ENCODE measurements at regions not wholly inside any gene's neighbourhood (a gene's known extent, or its start where the extent isn't known, plus 50 kb on each side); places are given as distances from the start of the nearest gene placed in this dataset.
"Not testable (repeated sequence)": the region's sequence is repeated elsewhere in the genome, so short reads cannot be mapped to it uniquely, and the experiment has no call there.

DNA sequence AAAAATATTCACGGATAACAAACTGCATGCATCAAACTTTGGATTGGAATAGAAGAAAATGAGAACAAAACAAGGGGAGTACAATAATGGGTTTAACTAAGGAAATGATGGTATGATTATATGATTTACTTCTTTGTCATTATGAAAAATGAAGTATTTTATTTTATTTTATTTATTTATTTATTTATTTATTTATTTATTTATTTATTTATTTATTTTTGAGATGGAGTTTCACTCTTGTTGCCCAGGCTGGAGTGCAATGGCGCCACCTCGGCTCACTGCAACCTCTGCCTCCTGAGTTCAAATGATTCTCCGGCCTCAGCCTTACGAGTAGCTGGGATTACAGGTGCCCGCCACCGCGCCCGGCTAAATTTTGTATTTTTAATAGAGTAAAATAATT, 234.1 kb upstream of the SEMA3C start:
- H3K9me3 Mint-ChIP-seq; H3K4me3 Mint-ChIP-seq; H3K36me3 Mint-ChIP-seq; DNase-seq (ENCODE audit: low spot score); H3K27ac Mint-ChIP-seq; CTCF ChIA-PET; POLR2A ChIA-PET; ATAC-seq; H3K27me3 Mint-ChIP-seq (ENCODE audit: low read depth): not testable (repeated sequence)
- peaks cover 48% of the 10 kb centered on the region for H3K4me1 Mint-ChIP-seq
- TF ChIP-seq HMGA2 (CRISPR knock-in tag; IDR thresholded peaks at IDR 0.05) = peak; percentile 61; the same call in 1 of the 2 replicates

DNA sequence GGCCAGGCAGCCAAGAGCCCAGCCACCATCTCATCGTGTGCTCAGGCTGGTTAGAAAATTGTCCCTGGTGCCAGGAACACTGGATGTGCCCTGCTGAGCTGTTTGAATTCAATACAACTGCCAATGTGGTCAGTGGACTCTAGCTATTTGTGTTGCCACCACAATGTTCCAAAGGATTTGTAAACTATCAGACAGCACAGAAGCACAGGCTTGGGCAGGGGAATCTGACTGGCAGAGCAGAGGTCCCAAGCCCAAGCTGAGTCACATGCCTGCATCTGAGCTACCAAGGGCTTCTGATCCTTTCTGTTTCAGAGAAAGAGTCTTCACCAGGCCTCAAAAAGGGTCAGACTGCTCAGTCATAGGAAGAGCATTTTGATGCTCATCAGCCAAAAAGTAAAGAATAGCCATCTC, 232.1 kb upstream of the SEMA3C start:
- ATAC-seq (no peak; the same call in 1 of the 2 replicates), DNase-seq (ENCODE audit: low spot score) (no peak)
- Mint-ChIP-seq H3K27me3 (ENCODE audit: low read depth) (no peaks in the 10 kb centered on the region; the same call in 1 of the 2 replicates), H3K4me3 (no peak overlapping the region), H3K9me3 (peaks cover 16% of the 10 kb centered on the region), H3K36me3 (peaks cover 6% of the 10 kb centered on the region), H3K27ac (no peak overlapping the region), H3K4me1 (peaks cover 32% of the 10 kb centered on the region)
- POLR2A ChIA-PET = no interaction called here
- TF ChIP-seq, protein P1, sequence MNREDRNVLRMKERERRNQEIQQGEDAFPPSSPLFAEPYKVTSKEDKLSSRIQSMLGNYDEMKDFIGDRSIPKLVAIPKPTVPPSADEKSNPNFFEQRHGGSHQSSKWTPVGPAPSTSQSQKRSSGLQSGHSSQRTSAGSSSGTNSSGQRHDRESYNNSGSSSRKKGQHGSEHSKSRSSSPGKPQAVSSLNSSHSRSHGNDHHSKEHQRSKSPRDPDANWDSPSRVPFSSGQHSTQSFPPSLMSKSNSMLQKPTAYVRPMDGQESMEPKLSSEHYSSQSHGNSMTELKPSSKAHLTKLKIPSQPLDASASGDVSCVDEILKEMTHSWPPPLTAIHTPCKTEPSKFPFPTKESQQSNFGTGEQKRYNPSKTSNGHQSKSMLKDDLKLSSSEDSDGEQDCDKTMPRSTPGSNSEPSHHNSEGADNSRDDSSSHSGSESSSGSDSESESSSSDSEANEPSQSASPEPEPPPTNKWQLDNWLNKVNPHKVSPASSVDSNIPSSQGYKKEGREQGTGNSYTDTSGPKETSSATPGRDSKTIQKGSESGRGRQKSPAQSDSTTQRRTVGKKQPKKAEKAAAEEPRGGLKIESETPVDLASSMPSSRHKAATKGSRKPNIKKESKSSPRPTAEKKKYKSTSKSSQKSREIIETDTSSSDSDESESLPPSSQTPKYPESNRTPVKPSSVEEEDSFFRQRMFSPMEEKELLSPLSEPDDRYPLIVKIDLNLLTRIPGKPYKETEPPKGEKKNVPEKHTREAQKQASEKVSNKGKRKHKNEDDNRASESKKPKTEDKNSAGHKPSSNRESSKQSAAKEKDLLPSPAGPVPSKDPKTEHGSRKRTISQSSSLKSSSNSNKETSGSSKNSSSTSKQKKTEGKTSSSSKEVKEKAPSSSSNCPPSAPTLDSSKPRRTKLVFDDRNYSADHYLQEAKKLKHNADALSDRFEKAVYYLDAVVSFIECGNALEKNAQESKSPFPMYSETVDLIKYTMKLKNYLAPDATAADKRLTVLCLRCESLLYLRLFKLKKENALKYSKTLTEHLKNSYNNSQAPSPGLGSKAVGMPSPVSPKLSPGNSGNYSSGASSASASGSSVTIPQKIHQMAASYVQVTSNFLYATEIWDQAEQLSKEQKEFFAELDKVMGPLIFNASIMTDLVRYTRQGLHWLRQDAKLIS (CRISPR knock-in tag; IDR thresholded peaks at IDR 0.05; ENCODE audit: borderline replicate concordance) = no peak
- TF ChIP-seq TEAD1 (CRISPR knock-in tag; IDR thresholded peaks at IDR 0.05) = no peak
- CTCF ChIA-PET = interaction anchor here (1.2 kb wide), 1 partner anchor 319 kb away, joined by 6 read pairs; no protein-coding TSS in a partner anchor

DNA sequence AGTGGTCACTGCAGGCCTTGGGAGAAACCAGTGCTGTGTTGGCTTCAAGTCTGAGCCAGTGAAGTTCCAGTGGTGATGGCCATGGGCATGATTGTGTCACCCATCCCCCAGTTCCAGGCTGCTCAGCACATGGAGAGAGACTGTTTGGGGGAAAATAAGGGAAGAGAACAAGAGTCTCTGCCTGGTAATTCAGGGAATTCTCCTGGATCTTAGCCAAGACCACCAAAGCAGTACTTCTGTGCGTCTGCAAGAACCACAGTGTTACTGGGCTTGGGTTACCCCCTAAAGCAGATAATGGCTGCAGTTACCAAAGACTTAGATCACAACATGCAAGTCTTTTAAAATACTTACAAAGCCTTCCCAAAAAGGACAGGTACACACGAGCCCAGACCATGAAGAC, 225.0 kb upstream of the SEMA3C start:
- Mint-ChIP-seq H3K9me3 (peaks cover 27% of the 10 kb centered on the region), H3K27me3 (ENCODE audit: low read depth) (no peaks in the 10 kb centered on the region; the same call in 1 of the 2 replicates), H3K4me1 (peaks cover 9% of the 10 kb centered on the region), H3K36me3 (peaks cover 6% of the 10 kb centered on the region), H3K27ac (no peak overlapping the region), H3K4me3 (no peak overlapping the region)
- TF ChIP-seq, protein P2, sequence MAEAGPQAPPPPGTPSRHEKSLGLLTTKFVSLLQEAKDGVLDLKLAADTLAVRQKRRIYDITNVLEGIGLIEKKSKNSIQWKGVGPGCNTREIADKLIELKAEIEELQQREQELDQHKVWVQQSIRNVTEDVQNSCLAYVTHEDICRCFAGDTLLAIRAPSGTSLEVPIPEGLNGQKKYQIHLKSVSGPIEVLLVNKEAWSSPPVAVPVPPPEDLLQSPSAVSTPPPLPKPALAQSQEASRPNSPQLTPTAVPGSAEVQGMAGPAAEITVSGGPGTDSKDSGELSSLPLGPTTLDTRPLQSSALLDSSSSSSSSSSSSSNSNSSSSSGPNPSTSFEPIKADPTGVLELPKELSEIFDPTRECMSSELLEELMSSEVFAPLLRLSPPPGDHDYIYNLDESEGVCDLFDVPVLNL (CRISPR knock-in tag; IDR thresholded peaks at IDR 0.05; ENCODE audit: borderline replicate concordance, low read depth) = no peak
- TF ChIP-seq ZNF671 (CRISPR knock-in tag; IDR thresholded peaks at IDR 0.05) (no peak), ZNF138 (CRISPR knock-in tag; conservative IDR thresholded peaks at IDR 0.05) (no peak), CREM (CRISPR knock-in tag; IDR thresholded peaks at IDR 0.05) (no peak), OVOL2 (CRISPR knock-in tag; IDR thresholded peaks at IDR 0.05; ENCODE audit: borderline replicate concordance) (no peak), NR2C2 (CRISPR knock-in tag; IDR thresholded peaks at IDR 0.05) (no peak), ZBTB21 (CRISPR knock-in tag; IDR thresholded peaks at IDR 0.05; ENCODE audit: borderline replicate concordance) (no peak), GTF2I (CRISPR knock-in tag; conservative IDR thresholded peaks at IDR 0.05) (no peak), NR1H2 (CRISPR knock-in tag; IDR thresholded peaks at IDR 0.05) (no peak), KAT7 (CRISPR knock-in tag; IDR thresholded peaks at IDR 0.05; ENCODE audit: borderline replicate concordance) (no peak), JUN (CRISPR knock-in tag; IDR thresholded peaks at IDR 0.05) (no peak), ZNF416 (CRISPR knock-in tag; IDR thresholded peaks at IDR 0.05) (no peak)
- TF ChIP-seq, protein P3, sequence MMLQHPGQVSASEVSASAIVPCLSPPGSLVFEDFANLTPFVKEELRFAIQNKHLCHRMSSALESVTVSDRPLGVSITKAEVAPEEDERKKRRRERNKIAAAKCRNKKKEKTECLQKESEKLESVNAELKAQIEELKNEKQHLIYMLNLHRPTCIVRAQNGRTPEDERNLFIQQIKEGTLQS (CRISPR knock-in tag; conservative IDR thresholded peaks at IDR 0.05) = no peak
- TF ChIP-seq, protein P4, sequence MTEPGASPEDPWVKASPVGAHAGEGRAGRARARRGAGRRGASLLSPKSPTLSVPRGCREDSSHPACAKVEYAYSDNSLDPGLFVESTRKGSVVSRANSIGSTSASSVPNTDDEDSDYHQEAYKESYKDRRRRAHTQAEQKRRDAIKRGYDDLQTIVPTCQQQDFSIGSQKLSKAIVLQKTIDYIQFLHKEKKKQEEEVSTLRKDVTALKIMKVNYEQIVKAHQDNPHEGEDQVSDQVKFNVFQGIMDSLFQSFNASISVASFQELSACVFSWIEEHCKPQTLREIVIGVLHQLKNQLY (CRISPR knock-in tag; IDR thresholded peaks at IDR 0.05) = no peak
- TF ChIP-seq, protein P5, sequence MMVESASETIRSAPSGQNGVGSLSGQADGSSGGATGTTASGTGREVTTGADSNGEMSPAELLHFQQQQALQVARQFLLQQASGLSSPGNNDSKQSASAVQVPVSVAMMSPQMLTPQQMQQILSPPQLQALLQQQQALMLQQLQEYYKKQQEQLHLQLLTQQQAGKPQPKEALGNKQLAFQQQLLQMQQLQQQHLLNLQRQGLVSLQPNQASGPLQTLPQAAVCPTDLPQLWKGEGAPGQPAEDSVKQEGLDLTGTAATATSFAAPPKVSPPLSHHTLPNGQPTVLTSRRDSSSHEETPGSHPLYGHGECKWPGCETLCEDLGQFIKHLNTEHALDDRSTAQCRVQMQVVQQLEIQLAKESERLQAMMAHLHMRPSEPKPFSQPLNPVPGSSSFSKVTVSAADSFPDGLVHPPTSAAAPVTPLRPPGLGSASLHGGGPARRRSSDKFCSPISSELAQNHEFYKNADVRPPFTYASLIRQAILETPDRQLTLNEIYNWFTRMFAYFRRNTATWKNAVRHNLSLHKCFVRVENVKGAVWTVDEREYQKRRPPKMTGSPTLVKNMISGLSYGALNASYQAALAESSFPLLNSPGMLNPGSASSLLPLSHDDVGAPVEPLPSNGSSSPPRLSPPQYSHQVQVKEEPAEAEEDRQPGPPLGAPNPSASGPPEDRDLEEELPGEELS (CRISPR knock-in tag; IDR thresholded peaks at IDR 0.05) = no peak
- TF ChIP-seq, protein P6, sequence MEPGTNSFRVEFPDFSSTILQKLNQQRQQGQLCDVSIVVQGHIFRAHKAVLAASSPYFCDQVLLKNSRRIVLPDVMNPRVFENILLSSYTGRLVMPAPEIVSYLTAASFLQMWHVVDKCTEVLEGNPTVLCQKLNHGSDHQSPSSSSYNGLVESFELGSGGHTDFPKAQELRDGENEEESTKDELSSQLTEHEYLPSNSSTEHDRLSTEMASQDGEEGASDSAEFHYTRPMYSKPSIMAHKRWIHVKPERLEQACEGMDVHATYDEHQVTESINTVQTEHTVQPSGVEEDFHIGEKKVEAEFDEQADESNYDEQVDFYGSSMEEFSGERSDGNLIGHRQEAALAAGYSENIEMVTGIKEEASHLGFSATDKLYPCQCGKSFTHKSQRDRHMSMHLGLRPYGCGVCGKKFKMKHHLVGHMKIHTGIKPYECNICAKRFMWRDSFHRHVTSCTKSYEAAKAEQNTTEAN (CRISPR knock-in tag; IDR thresholded peaks at IDR 0.05) = no peak
- ATAC-seq (no peak), DNase-seq (ENCODE audit: low spot score) (no peak)
- POLR2A ChIA-PET = no interaction called here
- CTCF ChIA-PET = no interaction called here

DNA sequence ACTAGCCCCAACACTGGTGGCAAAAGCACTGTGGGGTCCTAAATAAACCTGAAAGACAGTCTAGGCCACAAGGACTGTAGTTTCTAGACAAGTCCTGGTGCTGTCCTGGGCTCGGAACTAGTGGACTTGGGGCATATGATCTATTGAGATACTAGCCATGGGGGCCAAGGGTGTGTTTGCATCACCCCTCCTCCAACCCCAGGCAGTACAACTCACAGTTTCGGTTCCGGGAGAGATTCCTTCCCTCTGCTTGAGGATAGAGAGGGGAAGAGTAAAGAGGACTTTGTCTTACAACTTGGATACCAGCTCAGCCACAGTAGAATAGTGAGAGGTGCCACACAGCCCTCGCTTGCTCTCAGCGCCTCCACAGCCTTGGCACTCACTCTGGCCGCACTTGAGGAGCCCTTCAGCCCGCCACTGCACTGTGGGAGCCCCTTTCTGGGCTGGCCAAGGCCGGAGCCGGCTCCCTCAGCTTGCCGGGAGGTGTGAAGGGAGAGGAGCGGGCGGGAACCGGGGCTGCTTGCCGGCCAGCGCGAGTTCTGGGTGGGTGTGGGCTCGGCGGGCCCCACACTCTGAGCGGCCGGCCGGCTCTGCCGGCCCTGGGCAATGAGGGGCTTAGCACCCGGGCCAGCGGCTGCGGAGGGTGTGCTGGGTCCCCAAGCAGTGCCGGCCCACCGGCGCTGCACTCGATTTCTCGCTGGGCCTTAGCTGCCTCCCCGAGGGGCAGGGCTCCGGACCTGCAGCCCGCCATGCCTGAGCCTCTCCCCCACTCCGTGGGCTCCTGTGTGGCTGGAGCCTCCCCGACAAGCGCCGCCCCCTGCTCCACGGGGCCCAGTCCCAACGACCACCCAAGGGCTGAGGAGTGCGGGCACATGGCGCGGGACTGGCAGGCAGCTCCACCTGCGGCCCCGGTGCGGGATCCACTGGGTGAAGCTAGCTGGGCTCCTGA, 222.7 kb upstream of the SEMA3C start:
- ATAC-seq; H3K27ac Mint-ChIP-seq; CTCF ChIA-PET; H3K4me1 Mint-ChIP-seq; H3K27me3 Mint-ChIP-seq (ENCODE audit: low read depth); H3K4me3 Mint-ChIP-seq; DNase-seq (ENCODE audit: low spot score); POLR2A ChIA-PET; H3K36me3 Mint-ChIP-seq: not testable (repeated sequence)
- H3K9me3 Mint-ChIP-seq = peaks cover 29% of the 10 kb centered on the region
